H9 (cell line): ENCODE measurements at regions not wholly inside any gene's neighbourhood (a gene's known extent, or its start where the extent isn't known, plus 50 kb on each side); places are given as distances from the start of the nearest gene placed in this dataset.
"Not testable (repeated sequence)": the region's sequence is repeated elsewhere in the genome, so short reads cannot be mapped to it uniquely, and the experiment has no call there.

Experiments
- DNase-seq: peaks from one replicate; pipeline ENCODE4 v3.0.0-alpha.2; 2017
- H2AFZ ChIP-seq: one replicate; pipeline ENCODE4 v1.6.1; 2013; ENCODE audit warnings: mild to moderate bottlenecking, low read length, control low read depth, moderate library complexity
- H2AK5ac ChIP-seq: 2 replicates; pipeline ENCODE4 v1.6.1; 2013; ENCODE audit warnings: low read length, control low read depth, mixed read lengths; ENCODE audit not compliant: insufficient read length
- H2BK120ac ChIP-seq: one replicate; pipeline ENCODE4 v1.6.1; 2013; ENCODE audit warnings: low read depth, mild to moderate bottlenecking, low read length, control low read depth, inconsistent platforms; ENCODE audit not compliant: poor library complexity, severe bottlenecking
- H2BK12ac ChIP-seq: 2 replicates; pipeline ENCODE4 v1.6.1; 2013; ENCODE audit warnings: low read length, control low read depth, mixed read lengths, low read depth; ENCODE audit not compliant: insufficient read length
- H2BK15ac ChIP-seq: 2 replicates; pipeline ENCODE4 v1.6.1; 2013; ENCODE audit warnings: low read depth, low read length, control low read depth
- H2BK20ac ChIP-seq: one replicate; pipeline ENCODE4 v1.6.1; 2013; ENCODE audit warnings: low read depth, mild to moderate bottlenecking, low read length, control low read depth, inconsistent platforms; ENCODE audit not compliant: poor library complexity, severe bottlenecking
- H2BK5ac ChIP-seq: 2 replicates; pipeline ENCODE4 v1.6.1; 2013; ENCODE audit warnings: low read length, control low read depth, mixed read lengths; ENCODE audit not compliant: insufficient read length
- H3K14ac ChIP-seq: 2 replicates; pipeline ENCODE4 v1.6.1; 2013; ENCODE audit warnings: low read length, control low read depth; ENCODE audit not compliant: insufficient read depth
- H3K18ac ChIP-seq: 2 replicates; pipeline ENCODE4 v1.6.1; 2013; ENCODE audit warnings: low read depth, mild to moderate bottlenecking, mixed read lengths, low read length, control low read depth; ENCODE audit not compliant: insufficient read length
- H3K23ac ChIP-seq: 2 replicates; pipeline ENCODE4 v1.6.1; 2013; ENCODE audit warnings: low read length, control low read depth, mixed read lengths, low read depth; ENCODE audit not compliant: insufficient read length
- H3K23me2 ChIP-seq: 2 replicates; pipeline ENCODE4 v1.6.1; 2013; ENCODE audit warnings: low read depth, mild to moderate bottlenecking, mixed read lengths, low read length, control low read depth; ENCODE audit not compliant: insufficient read length, poor library complexity, severe bottlenecking
- H3K27ac ChIP-seq: 2 replicates; pipeline ENCODE4 v1.5.1; 2013; ENCODE audit warnings: low read length, control low read depth, mixed read lengths, low read depth; ENCODE audit not compliant: insufficient read length
- H3K27me3 ChIP-seq: 2 replicates; pipeline ENCODE4 v1.6.1; 2013; ENCODE audit warnings: low read length, control low read depth, inconsistent platforms; ENCODE audit not compliant: insufficient read depth
- H3K4ac ChIP-seq: 2 replicates; pipeline ENCODE4 v1.6.1; 2013; ENCODE audit warnings: low read depth, mild to moderate bottlenecking, control low read depth, inconsistent platforms, low read length, moderate library complexity
- H3K4me1 ChIP-seq: 2 replicates; pipeline ENCODE4 v1.6.1; 2013; ENCODE audit warnings: low read length, control low read depth, inconsistent platforms; ENCODE audit not compliant: insufficient read depth
- H3K4me2 ChIP-seq: 2 replicates; pipeline ENCODE4 v1.6.1; 2013; ENCODE audit warnings: low read length, control low read depth, mixed read lengths; ENCODE audit not compliant: insufficient read length, insufficient read depth
- H3K56ac ChIP-seq: 2 replicates; pipeline ENCODE4 v1.6.1; 2013; ENCODE audit warnings: low read depth, mild to moderate bottlenecking, mixed read lengths, low read length, control low read depth; ENCODE audit not compliant: insufficient read length
- H3K79me1 ChIP-seq: 2 replicates; pipeline ENCODE4 v1.6.1; 2013; ENCODE audit warnings: low read depth, mild to moderate bottlenecking, moderate library complexity, low read length, control low read depth, inconsistent platforms; ENCODE audit not compliant: insufficient read depth, poor library complexity, severe bottlenecking
- H3K79me2 ChIP-seq: 2 replicates; pipeline ENCODE4 v1.6.1; 2013; ENCODE audit warnings: low read length, control low read depth, inconsistent platforms; ENCODE audit not compliant: insufficient read depth
- H3K9ac ChIP-seq: 2 replicates; pipeline ENCODE4 v1.6.1; 2013; ENCODE audit warnings: low read length, control low read depth, mixed read lengths; ENCODE audit not compliant: insufficient read length; ENCODE audit errors: extremely low read depth
- H3K9me3 ChIP-seq: one replicate; pipeline ENCODE4 v1.6.1; 2013; ENCODE audit warnings: low read depth, low read length, inconsistent platforms; ENCODE audit not compliant: control insufficient read depth
- H3T11ph ChIP-seq: one replicate; pipeline ENCODE4 v1.6.1; 2013; ENCODE audit warnings: mild to moderate bottlenecking, low read length, control low read depth, inconsistent platforms
- H4K20me1 ChIP-seq: one replicate; pipeline ENCODE4 v1.6.1; 2013; ENCODE audit not compliant: control insufficient read depth, insufficient read length, insufficient read depth
- H4K5ac ChIP-seq: 2 replicates; pipeline ENCODE4 v1.6.1; 2013; ENCODE audit warnings: low read depth, mild to moderate bottlenecking, mixed read lengths, low read length, control low read depth; ENCODE audit not compliant: insufficient read length
- H4K8ac ChIP-seq: replicated peaks from 2 replicates; pipeline ENCODE4 v1.6.1; 2013; ENCODE audit warnings: low read length, control low read depth, mixed read lengths, low read depth; ENCODE audit not compliant: insufficient read length
- H4K91ac ChIP-seq: 2 replicates; pipeline ENCODE4 v1.6.1; 2013; ENCODE audit warnings: low read depth, mild to moderate bottlenecking, moderate library complexity, mixed read lengths, low read length, control low read depth; ENCODE audit not compliant: insufficient read length
- H3K27ac Mint-ChIP-seq, 3 experiments: 2 replicates in 2 of 3; 3 replicates in 1 of 3; pipeline ENCODE4 v1.8.0; 2020 to 2021; ENCODE audit warnings: mixed read lengths in 3 of 3, mild to moderate bottlenecking in 1 of 3, moderate library complexity in 1 of 3
- H3K27me3 Mint-ChIP-seq: 2 replicates; pipeline ENCODE4 v1.8.0; 2021; ENCODE audit warnings: low read depth, mild to moderate bottlenecking, moderate library complexity, mixed read lengths
- H3K36me3 Mint-ChIP-seq, 3 experiments: 2 replicates in 2 of 3; 3 replicates in 1 of 3; pipeline ENCODE4 v1.8.0; 2020 to 2021; ENCODE audit warnings: low read depth in 3 of 3, mixed read lengths in 3 of 3; ENCODE audit not compliant: insufficient read depth in 1 of 3
- H3K4me1 Mint-ChIP-seq, 2 experiments: 2 replicates each; pipeline ENCODE4 v1.8.0; 2020; ENCODE audit warnings: mixed read lengths in 2 of 2
- H3K4me3 Mint-ChIP-seq, 2 experiments: 2 replicates in 1 of 2; 3 replicates in 1 of 2; pipeline ENCODE4 v1.8.0; 2020 to 2021; ENCODE audit warnings: mild to moderate bottlenecking in 2 of 2, mixed read lengths in 2 of 2, moderate library complexity in 1 of 2
- H3K9me3 Mint-ChIP-seq, 2 experiments: 2 replicates in 1 of 2; 3 replicates in 1 of 2; pipeline ENCODE4 v1.8.0; 2020; ENCODE audit warnings: mild to moderate bottlenecking in 2 of 2, mixed read lengths in 2 of 2, moderate library complexity in 1 of 2
- WGBS: extraction: QIAGEN DNeasy Blood & Tissue Kit; methylation state at CpG from one replicate; pipeline ENCODE4 v1.1.7; 2013; ENCODE audit warnings: missing lambda C conversion rate, low lambda C conversion rate, mixed read lengths; ENCODE audit not compliant: insufficient read length; ENCODE audit errors: extremely low coverage; 5-methylcytosine and 5-hydroxymethylcytosine counted together
- TF ChIP-seq, protein P1 (sequence below): fragments of 200-600 bp; sonication (generic); conservative IDR thresholded peaks from 3 replicates; pipeline ENCODE4 v1.8.0; 2021; ENCODE audit warnings: antibody characterized with exemption, mild to moderate bottlenecking

DNA sequence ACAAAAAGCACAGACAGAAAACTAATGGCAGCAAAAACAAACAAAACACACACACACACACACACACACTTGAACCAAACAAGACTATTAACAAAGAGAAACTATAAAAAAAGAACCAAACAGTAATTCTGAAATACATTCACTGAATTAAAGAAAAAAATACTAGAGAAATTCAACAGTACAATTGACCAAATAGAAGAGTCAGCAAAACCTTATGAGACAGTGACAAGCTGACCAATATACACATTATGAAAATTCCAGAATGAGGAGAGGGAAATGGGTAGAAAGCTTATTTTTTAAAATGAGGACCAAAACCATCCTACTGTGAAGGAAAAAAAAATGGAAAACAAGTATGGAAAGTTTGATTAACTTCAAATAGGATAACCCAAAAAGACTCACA, 212.2 kb upstream of the BTBD3 start:
- no peak overlapping the region for H3K4ac ChIP-seq

DNA sequence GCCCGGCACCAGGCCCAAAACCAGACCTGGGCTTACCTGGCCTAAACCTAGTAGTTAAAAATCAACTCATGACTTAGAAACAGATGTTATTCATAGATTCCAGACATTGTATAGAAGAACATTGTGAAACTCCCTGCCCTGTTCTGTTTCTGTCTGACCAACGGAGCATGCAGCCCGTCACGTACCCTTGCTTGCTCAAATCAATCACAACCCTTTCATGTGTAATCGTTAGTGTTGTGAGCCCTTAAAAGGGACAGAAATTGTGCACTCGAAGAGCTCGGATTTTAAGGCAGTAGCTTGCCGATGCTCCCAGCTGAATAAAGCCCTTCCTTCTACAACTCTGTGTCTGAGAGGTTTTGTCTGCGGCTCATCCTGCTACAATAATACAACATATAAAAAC, 209.5 kb upstream of the BTBD3 start:
- not testable (repeated sequence) for DNase-seq, H2BK20ac ChIP-seq, H2BK12ac ChIP-seq, H3K4me3 Mint-ChIP-seq, H3K9me3 ChIP-seq, H3K9ac ChIP-seq, H3K18ac ChIP-seq, H3K56ac ChIP-seq, H3K23ac ChIP-seq, H3K4me1 ChIP-seq, H2BK120ac ChIP-seq, H3K79me1 ChIP-seq, H2BK5ac ChIP-seq, H3K4ac ChIP-seq, H3K79me2 ChIP-seq, H3K27ac ChIP-seq, H3K4me1 Mint-ChIP-seq, H3T11ph ChIP-seq, H3K23me2 ChIP-seq, H3K27ac Mint-ChIP-seq, H2AK5ac ChIP-seq, H3K4me2 ChIP-seq, H2AFZ ChIP-seq, H4K91ac ChIP-seq, H3K14ac ChIP-seq, H4K20me1 ChIP-seq, H2BK15ac ChIP-seq, H3K27me3 Mint-ChIP-seq, H4K5ac ChIP-seq, H4K8ac ChIP-seq, H3K27me3 ChIP-seq
- peaks cover 0 to 16% (median 6%) of the 10 kb centered on the region in 3 experiments; a peak in 3 of 7 replicates for H3K36me3 Mint-ChIP-seq
- no CpG with 5 or more reads among the region's 9 CpGs for WGBS
- peaks cover 17 to 20% of the 10 kb centered on the region in 2 experiments; a peak in 4 of 5 replicates for H3K9me3 Mint-ChIP-seq

More for the DNA sequence above, 212.2 kb upstream of the BTBD3 start:
- DNase-seq: no peak
- Histone ChIP-seq H4K20me1 (no peaks in the 10 kb centered on the region), H3K14ac (no peak overlapping the region), H3T11ph (no peak overlapping the region), H3K56ac (no peak overlapping the region), H3K79me2 (no peaks in the 10 kb centered on the region), H3K27ac (no peak overlapping the region), H2BK20ac (no peak overlapping the region), H4K5ac (no peak overlapping the region), H3K23me2 (no peaks in the 10 kb centered on the region), H3K4me1 (no peaks in the 10 kb centered on the region), H3K23ac (no peak overlapping the region), H2AK5ac (no peak overlapping the region), H2BK15ac (no peak overlapping the region), H4K8ac (no peak overlapping the region), H3K4me2 (no peak overlapping the region), H3K27me3 (no peaks in the 10 kb centered on the region), H2BK12ac (no peak overlapping the region), H3K9me3 (no peaks in the 10 kb centered on the region), H2BK120ac (no peak overlapping the region), H2BK5ac (no peak overlapping the region), H4K91ac (no peak overlapping the region), H3K9ac (no peak overlapping the region), H3K79me1 (no peaks in the 10 kb centered on the region), H3K18ac (no peak overlapping the region), H2AFZ (no peak overlapping the region)
- H3K36me3 Mint-ChIP-seq: peaks cover 0 to 16% (median 6%) of the 10 kb centered on the region in 3 experiments; a peak in 3 of 7 replicates
- H3K4me1 Mint-ChIP-seq: no peaks in the 10 kb centered on the region
- H3K9me3 Mint-ChIP-seq: peaks cover 17 to 20% of the 10 kb centered on the region in 2 experiments; a peak in 4 of 5 replicates
- peak overlapping the region in 1 of 3 experiments; percentile 11; a peak in 1 of 7 replicates for H3K27ac Mint-ChIP-seq
- TF ChIP-seq, protein P1, sequence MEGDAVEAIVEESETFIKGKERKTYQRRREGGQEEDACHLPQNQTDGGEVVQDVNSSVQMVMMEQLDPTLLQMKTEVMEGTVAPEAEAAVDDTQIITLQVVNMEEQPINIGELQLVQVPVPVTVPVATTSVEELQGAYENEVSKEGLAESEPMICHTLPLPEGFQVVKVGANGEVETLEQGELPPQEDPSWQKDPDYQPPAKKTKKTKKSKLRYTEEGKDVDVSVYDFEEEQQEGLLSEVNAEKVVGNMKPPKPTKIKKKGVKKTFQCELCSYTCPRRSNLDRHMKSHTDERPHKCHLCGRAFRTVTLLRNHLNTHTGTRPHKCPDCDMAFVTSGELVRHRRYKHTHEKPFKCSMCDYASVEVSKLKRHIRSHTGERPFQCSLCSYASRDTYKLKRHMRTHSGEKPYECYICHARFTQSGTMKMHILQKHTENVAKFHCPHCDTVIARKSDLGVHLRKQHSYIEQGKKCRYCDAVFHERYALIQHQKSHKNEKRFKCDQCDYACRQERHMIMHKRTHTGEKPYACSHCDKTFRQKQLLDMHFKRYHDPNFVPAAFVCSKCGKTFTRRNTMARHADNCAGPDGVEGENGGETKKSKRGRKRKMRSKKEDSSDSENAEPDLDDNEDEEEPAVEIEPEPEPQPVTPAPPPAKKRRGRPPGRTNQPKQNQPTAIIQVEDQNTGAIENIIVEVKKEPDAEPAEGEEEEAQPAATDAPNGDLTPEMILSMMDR: no peak
- H3K4me3 Mint-ChIP-seq: no peak overlapping the region
- no peaks in the 10 kb centered on the region; the same call in 1 of the 2 replicates for H3K27me3 Mint-ChIP-seq
